ENCODE measurements at regions not wholly inside any gene's neighbourhood (a gene's known extent, or its start where the extent isn't known, plus 50 kb on each side); places are given as distances from the start of the nearest gene placed in this dataset.

DNA sequence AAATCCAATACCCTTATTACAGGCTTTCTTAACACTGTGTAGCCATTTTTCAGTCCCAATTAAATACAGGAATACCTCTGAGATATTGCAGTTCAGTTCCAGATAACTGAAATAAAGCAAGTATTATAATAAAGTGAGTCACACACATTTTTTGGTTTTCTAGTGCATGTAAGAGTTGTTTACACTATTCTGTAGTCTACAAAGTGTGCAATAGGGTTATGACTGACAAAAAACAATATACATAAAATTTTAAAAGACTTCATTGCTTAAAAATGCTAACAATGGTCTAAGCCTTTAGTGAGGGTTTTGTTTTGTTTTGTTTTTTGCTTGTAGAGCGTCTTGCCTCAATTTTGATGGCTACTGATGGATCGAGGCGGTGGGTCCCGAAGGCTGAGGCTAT, 434.4 kb upstream of the NBEA start:
- Histone ChIP-seq H3K4me1 (peaks cover 0 to under 1% (median 0%) of the 10 kb centered on the region in 12 donors), H3K9me3 (no peaks in the 10 kb centered on the region), H3K27ac (no peak overlapping the region), H3K36me3 (no peaks in the 10 kb centered on the region), H3K4me3 (no peak overlapping the region), H3K27me3 (no peaks in the 10 kb centered on the region)
- intact Hi-C loops (cut with DNase I) = no loop called here
- no peak for DNase-seq
- ATAC-seq = no peak
- 89 to 97% (median 96%) methylated on average over 4 of the region's 4 CpGs for WGBS, 4 donors
- TF ChIP-seq POLR2A (IDR thresholded peaks at IDR 0.05) = no peak
- TF ChIP-seq, protein P1, sequence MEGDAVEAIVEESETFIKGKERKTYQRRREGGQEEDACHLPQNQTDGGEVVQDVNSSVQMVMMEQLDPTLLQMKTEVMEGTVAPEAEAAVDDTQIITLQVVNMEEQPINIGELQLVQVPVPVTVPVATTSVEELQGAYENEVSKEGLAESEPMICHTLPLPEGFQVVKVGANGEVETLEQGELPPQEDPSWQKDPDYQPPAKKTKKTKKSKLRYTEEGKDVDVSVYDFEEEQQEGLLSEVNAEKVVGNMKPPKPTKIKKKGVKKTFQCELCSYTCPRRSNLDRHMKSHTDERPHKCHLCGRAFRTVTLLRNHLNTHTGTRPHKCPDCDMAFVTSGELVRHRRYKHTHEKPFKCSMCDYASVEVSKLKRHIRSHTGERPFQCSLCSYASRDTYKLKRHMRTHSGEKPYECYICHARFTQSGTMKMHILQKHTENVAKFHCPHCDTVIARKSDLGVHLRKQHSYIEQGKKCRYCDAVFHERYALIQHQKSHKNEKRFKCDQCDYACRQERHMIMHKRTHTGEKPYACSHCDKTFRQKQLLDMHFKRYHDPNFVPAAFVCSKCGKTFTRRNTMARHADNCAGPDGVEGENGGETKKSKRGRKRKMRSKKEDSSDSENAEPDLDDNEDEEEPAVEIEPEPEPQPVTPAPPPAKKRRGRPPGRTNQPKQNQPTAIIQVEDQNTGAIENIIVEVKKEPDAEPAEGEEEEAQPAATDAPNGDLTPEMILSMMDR (IDR thresholded peaks at IDR 0.05) = no peak

DNA sequence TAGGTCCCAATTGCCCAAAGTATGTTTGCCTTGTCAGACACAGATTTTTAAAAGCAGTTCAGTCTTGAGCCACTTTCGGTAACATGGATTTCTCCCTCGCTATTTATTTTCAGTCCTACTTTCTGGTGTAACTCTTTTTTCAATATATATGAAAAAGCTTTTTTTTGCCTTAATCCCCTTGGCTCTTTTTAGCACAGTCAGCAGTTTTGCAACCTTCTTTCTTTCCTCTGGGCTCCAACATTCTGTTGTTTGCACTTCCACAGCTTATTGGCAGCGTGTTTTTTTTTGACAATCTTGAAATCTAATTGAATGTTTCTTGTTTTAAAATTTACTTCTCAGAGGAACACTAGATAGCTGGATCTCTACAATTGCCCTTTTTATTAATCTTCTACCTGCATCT, 429.3 kb upstream of the NBEA start:
- intact Hi-C loops (cut with DNase I) = no loop called here
- Histone ChIP-seq H3K9me3 (no peaks in the 10 kb centered on the region), H3K27ac (no peak overlapping the region), H3K4me3 (no peak overlapping the region), H3K36me3 (no peaks in the 10 kb centered on the region), H3K27me3 (no peaks in the 10 kb centered on the region), H3K4me1 (no peaks in the 10 kb centered on the region)
- TF ChIP-seq POLR2A (IDR thresholded peaks at IDR 0.05) = no peak
- TF ChIP-seq, protein P1 (IDR thresholded peaks at IDR 0.05) = no peak
- ATAC-seq (no peak), DNase-seq (no peak)
- 84 to 91% (median 87%) methylated on average over 3 of the region's 3 CpGs for WGBS, 4 donors

DNA sequence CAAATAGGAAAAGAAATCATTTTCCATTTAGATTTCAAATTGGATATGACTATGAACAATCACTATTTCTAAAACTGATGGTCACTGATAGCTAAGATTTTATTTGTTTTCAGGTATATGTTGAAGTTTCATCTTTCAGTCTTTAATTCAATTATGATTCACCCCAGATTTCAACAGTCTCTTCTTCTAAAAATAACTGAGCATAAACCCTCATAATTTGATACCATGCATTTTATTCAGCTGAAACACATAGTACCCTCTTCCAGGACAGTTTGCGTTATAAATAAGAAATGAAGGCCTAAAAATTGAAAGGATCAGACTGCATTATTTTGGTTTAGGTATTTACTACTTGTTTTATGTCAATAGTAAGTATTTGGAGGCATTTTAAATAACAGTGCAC, 428.5 kb upstream of the NBEA start:
- ATAC-seq = no peak
- no peak for DNase-seq
- TF ChIP-seq, protein P1 (IDR thresholded peaks at IDR 0.05) = no peak
- TF ChIP-seq POLR2A (IDR thresholded peaks at IDR 0.05) = no peak
- 94 to 96% (median 94%) methylated on average over 1 of the region's 1 CpG for WGBS, 4 donors
- Histone ChIP-seq H3K36me3 (no peaks in the 10 kb centered on the region), H3K27ac (no peak overlapping the region), H3K27me3 (no peaks in the 10 kb centered on the region), H3K4me1 (no peaks in the 10 kb centered on the region), H3K4me3 (no peak overlapping the region), H3K9me3 (no peaks in the 10 kb centered on the region)
- intact Hi-C loops (cut with DNase I) = no loop called here

DNA sequence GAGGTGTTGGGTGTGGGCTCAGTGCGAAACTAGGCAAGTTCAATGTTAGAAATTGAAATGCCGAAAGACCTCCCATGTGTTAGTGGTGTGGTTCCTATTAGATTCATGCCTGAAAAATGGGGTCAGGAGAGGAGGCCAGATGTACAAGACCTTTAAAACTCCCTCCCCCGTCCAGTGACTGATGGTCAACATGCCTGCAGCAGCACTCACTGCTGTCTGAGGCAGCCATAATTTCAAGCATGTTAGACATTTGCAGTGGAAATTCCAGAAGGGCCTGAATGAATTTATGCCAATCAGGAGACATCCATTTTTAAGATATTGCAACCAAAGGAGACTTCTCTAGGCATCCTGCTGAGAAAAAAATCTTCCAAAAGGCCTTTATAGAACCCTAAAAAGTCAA, 426.9 kb upstream of the NBEA start:
- TF ChIP-seq, protein P1 (IDR thresholded peaks at IDR 0.05) = no peak
- Histone ChIP-seq H3K27ac (no peak overlapping the region), H3K36me3 (no peaks in the 10 kb centered on the region), H3K4me3 (no peak overlapping the region), H3K4me1 (no peaks in the 10 kb centered on the region), H3K9me3 (no peaks in the 10 kb centered on the region), H3K27me3 (no peaks in the 10 kb centered on the region)
- 96 to 100% (median 97%) methylated on average over 3 of the region's 3 CpGs for WGBS, 4 donors
- DNase-seq = no peak
- intact Hi-C loops (cut with DNase I) = no loop called here
- no peak for ATAC-seq

Data from heart left ventricle (tissue), 16 donors.